Ascending aorta (tissue), 2 donors: ENCODE measurements at regions not wholly inside any gene's neighbourhood (a gene's known extent, or its start where the extent isn't known, plus 50 kb on each side); places are given as distances from the start of the nearest gene placed in this dataset.

Experiments
- DNase-seq, 2 donors: peaks; one replicate each; pipeline ENCODE4 v3.0.0-alpha.2; 2019; ENCODE audit warnings: low spot score in 2 of 2
- H3K27ac ChIP-seq, 2 donors: fragments of 200-600 bp; sonication (generic); one replicate each; pipeline ENCODE4 v1.5.1; 2016 to 2017; ENCODE audit warnings: mild to moderate bottlenecking in 1 of 2
- H3K27me3 ChIP-seq: fragments of 200-600 bp; sonication (generic); one replicate; pipeline ENCODE4 v1.5.1; 2017
- H3K36me3 ChIP-seq, 2 donors: fragments of 200-600 bp; sonication (generic); one replicate each; pipeline ENCODE4 v1.5.1; 2016
- H3K4me1 ChIP-seq, 2 donors: fragments of 200-600 bp; sonication (generic); one replicate each; pipeline ENCODE4 v1.5.1; 2016 to 2017; ENCODE audit warnings: mild to moderate bottlenecking in 1 of 2
- H3K4me3 ChIP-seq, 2 donors: fragments of 200-600 bp; sonication (generic); one replicate each; pipeline ENCODE4 v1.5.1; 2016 to 2017; ENCODE audit warnings: mild to moderate bottlenecking in 1 of 2
- H3K9me3 ChIP-seq, 2 donors: fragments of 200-600 bp; sonication (generic); one replicate each; pipeline ENCODE4 v1.5.1; 2016
- CTCF ChIP-seq, 3 experiments: fragments of 200-600 bp in 2 of 3; fragments of 450-650 bp in 1 of 3; sonication (generic) in 2 of 3; IDR thresholded peaks; one replicate each; pipeline ENCODE4 v1.5.1; 2016 to 2019; ENCODE audit warnings: antibody characterized with exemption in 3 of 3, mild to moderate bottlenecking in 1 of 3, moderate library complexity in 1 of 3
- intact Hi-C: fragments of 100-400 bp; cut with DNase I; formaldehyde crosslinking; loops from one replicate; pipeline ENCODE4 v1.15.1; 2023

DNA sequence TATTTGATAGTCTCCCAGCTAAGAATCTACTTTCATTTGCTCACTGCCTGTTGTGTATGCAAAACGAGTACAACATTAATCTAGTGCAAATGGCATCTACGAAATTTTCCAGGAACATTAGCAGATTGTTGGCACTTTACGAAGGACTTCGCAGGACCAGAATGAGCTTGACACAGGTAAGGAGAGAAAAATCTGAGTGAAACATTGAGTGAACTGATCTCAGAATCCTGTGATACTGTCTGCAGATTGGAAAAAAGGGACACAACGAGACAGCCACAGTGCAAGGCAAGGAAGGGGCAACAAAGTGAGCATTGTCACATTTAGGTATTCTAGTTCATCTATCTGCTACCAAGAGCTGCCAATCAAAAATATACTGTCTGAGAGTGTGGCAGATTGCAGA is 350.5 kb downstream of the ZNF608 start:
- DNase-seq: no peak
- no peak overlapping the region for H3K4me3 ChIP-seq
- H3K27me3 ChIP-seq: no peaks in the 10 kb centered on the region
- no peaks in the 10 kb centered on the region for H3K36me3 ChIP-seq
- H3K27ac ChIP-seq: no peak overlapping the region
- H3K4me1 ChIP-seq: no peaks in the 10 kb centered on the region
- TF ChIP-seq CTCF (IDR thresholded peaks at IDR 0.05): no peak
- intact Hi-C loops: no loop called here
- no peaks in the 10 kb centered on the region for H3K9me3 ChIP-seq

GRCh38 chr5:124395287-124395686 is 351.2 kb downstream of the ZNF608 start:
- H3K4me3 ChIP-seq: no peak overlapping the region
- no peak for TF ChIP-seq CTCF (IDR thresholded peaks at IDR 0.05)
- H3K4me1 ChIP-seq: no peaks in the 10 kb centered on the region
- no peaks in the 10 kb centered on the region for H3K36me3 ChIP-seq
- H3K27ac ChIP-seq: no peak overlapping the region
- intact Hi-C loops: no loop called here
- H3K9me3 ChIP-seq: peaks cover 2 to 6% of the 10 kb centered on the region in 2 donors
- DNase-seq: no peak
- H3K27me3 ChIP-seq: no peaks in the 10 kb centered on the region

- Histone ChIP-seq H3K9me3 (peaks cover 7% of the 10 kb centered on the region in 2 donors), H3K4me1 (no peaks in the 10 kb centered on the region), H3K4me3 (no peak overlapping the region), H3K27ac (no peak overlapping the region), H3K27me3 (no peaks in the 10 kb centered on the region), H3K36me3 (no peaks in the 10 kb centered on the region)
- no peak for TF ChIP-seq CTCF (IDR thresholded peaks at IDR 0.05)
- DNase-seq: no peak
- intact Hi-C loops: no loop called here
Observed at GRCh38 chr5:124394700-124395245, 351.7 kb downstream of the ZNF608 start.

DNA sequence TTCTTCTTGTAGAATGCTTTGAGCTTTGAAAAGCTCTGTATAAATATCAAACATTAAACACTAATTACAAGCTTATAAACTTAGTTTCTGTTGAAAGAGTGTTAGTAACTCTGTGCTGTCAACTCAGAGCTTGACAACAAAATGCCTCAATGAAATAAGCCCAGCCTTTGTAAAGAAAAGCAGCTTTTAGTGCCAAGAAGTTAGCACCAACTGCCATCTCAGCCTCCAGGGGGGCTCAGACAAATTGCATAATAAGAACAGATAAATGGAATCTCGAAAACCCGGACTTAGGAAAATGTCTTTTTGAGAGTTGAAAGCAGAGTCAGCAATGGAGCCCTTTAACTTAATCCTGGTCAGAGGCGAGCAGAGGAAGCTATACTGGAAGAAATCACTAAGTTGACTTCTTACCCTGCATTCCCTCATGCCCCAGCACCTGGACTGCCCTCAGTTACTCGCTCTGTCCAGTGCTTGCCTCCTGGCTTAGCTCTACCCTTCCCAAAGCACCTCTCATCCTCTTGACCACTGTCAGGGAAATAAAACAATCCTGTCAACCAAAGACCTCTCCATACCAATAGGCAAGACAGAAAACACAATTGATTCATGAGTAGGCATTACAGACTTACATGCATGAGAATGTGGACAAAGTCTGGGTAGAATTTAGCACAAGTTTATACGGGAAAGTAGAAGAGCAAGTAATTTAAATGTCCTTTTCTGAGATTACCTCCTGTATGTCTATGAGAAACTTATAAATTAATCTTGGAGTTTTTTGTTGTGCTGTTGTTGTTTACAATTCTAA is 352.7 kb downstream of the ZNF608 start:
- peaks cover 7 to 14% of the 10 kb centered on the region in 2 donors for H3K9me3 ChIP-seq
- H3K27ac ChIP-seq: no peak overlapping the region
- H3K27me3 ChIP-seq: no peaks in the 10 kb centered on the region
- TF ChIP-seq CTCF (IDR thresholded peaks at IDR 0.05): no peak
- DNase-seq: no peak
- intact Hi-C loops: no loop called here
- H3K4me1 ChIP-seq: no peaks in the 10 kb centered on the region
- H3K4me3 ChIP-seq: no peak overlapping the region
- H3K36me3 ChIP-seq: no peaks in the 10 kb centered on the region

DNA sequence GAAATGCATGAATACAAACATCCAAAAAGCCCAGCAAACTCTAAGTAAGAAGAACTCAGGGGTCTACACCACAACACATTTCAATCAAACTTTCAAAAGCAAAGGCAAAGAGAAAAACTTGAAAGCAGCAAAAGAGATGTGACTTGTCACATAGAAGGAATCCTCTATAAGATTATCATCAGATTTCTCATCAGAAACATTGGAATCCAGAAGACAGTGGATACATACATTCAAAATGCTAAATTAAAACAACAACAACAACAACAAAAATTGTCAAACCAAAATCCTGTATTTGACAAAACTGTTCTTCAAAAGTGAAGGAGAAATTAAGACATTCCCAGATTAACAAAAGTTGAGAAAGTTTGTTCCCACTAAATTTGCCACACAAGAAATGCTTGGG is 362.7 kb downstream of the ZNF608 start:
- no peak overlapping the region for H3K4me3 ChIP-seq
- H3K27me3 ChIP-seq: no peaks in the 10 kb centered on the region
- intact Hi-C loops: no loop called here
- no peak overlapping the region for H3K27ac ChIP-seq
- H3K36me3 ChIP-seq: no peaks in the 10 kb centered on the region
- no peak for DNase-seq
- H3K9me3 ChIP-seq: peaks cover 16 to 32% of the 10 kb centered on the region in 2 donors
- no peak for TF ChIP-seq CTCF (IDR thresholded peaks at IDR 0.05)
- H3K4me1 ChIP-seq: no peaks in the 10 kb centered on the region
